Suprapubic skin (tissue), 4 donors: ENCODE measurements at regions not wholly inside any gene's neighbourhood (a gene's known extent, or its start where the extent isn't known, plus 50 kb on each side); places are given as distances from the start of the nearest gene placed in this dataset.

Source experiments
- CTCF ChIP-seq, 2 donors: fragments of 200-600 bp in 1 of 2; fragments of 450-650 bp in 1 of 2; sonication (generic) in 1 of 2; IDR thresholded peaks; one replicate each; pipeline ENCODE4 v1.5.1; 2016 to 2019; ENCODE audit warnings: antibody characterized with exemption in 2 of 2, mild to moderate bottlenecking in 1 of 2, moderate library complexity in 1 of 2
- POLR2A ChIP-seq, 2 donors: fragments of 450-650 bp; IDR thresholded peaks; one replicate each; pipeline ENCODE4 v1.6.1; 2017; ENCODE audit warnings: antibody characterized with exemption in 2 of 2, mild to moderate bottlenecking in 2 of 2, moderate library complexity in 2 of 2
- POLR2AphosphoS5 ChIP-seq, 3 donors: sonication (generic); formaldehyde crosslinking; IDR thresholded peaks; one replicate each; pipeline ENCODE4 v1.6.1; 2017; ENCODE audit warnings: antibody characterized with exemption in 3 of 3

- TF ChIP-seq POLR2AphosphoS5 (IDR thresholded peaks at IDR 0.05) (no peak), CTCF (IDR thresholded peaks at IDR 0.05) (no peak), POLR2A (IDR thresholded peaks at IDR 0.05) (no peak)
Observed at GRCh38 chr9:106557996-106558667, 304.8 kb upstream of the ZNF462 start.
